HCT116 (cell line): ENCODE measurements at regions not wholly inside any gene's neighbourhood (a gene's known extent, or its start where the extent isn't known, plus 50 kb on each side); places are given as distances from the start of the nearest gene placed in this dataset.

ENCODE experiments used
- ATAC-seq: fragments of 200-7000 bp; cut with Tn5 transposase; 2 replicates; pipeline ENCODE4 v1.9.1; 2020; ENCODE audit warnings: mild to moderate bottlenecking, moderate library complexity
- BruUV-seq: library from RNA; stranded (reverse); fragments of 400-500 nt; replicated peaks from 2 replicates; lab custom pipeline; 2021; lab: Mats Ljungman, UMichigan
- CTCF ChIA-PET: fragments of 300-600 bp; sonication (Branson Sonifier 250); formaldehyde crosslinking; loops from one replicate; lab custom pipeline; 2021; ENCODE audit warnings: antibody characterized with exemption; lab: Charles Lee
- POLR2A ChIA-PET: fragments of 300-600, 350-600 bp; sonication (Branson Sonifier 250); formaldehyde crosslinking; loops from one replicate; lab custom pipeline; 2021; ENCODE audit warnings: antibody characterized with exemption; lab: Charles Lee
- RAD21 ChIA-PET, 2 experiments: fragments of 300-600 bp; sonication (Branson Sonifier 250); formaldehyde crosslinking; loops; one replicate each; lab custom pipeline; 2023; ENCODE audit warnings: low total read pairs in 2 of 2; ENCODE audit not compliant: uncharacterized antibody in 2 of 2, unreplicated experiment in 2 of 2, low non-redundant PET in 1 of 2; lab: Charles Lee
- DNase-seq: peaks from one replicate; pipeline ENCODE4 v3.0.0-alpha.2; 2010; ENCODE audit warnings: low read depth, low spot score
- H2AFZ ChIP-seq: fragments of 200-600 bp; shearing (Covaris generic), sonication (generic); 2 replicates; pipeline ENCODE4 v1.6.1; 2017; ENCODE audit warnings: low read depth, mixed run types, mixed read lengths, antibody characterized with exemption, low read length; ENCODE audit not compliant: poor library complexity, severe bottlenecking
- H3K27ac ChIP-seq: 2 replicates; pipeline ENCODE4 v1.5.1; 2012; ENCODE audit warnings: low read depth, low read length
- H3K27me3 ChIP-seq: fragments of 200-600 bp; sonication (generic); 2 replicates; pipeline ENCODE4 v1.6.1; 2016; ENCODE audit warnings: mixed run types, low read length, mixed read lengths; ENCODE audit not compliant: insufficient read depth
- H3K36me3 ChIP-seq, 2 experiments: fragments of 200-500 bp in 1 of 2; fragments of 200-600 bp in 1 of 2; sonication (Bioruptor generic) in 1 of 2; sonication (generic) in 1 of 2; 2 replicates each; pipeline versions ENCODE4 v1.5.1 to v1.6.1; 2014 to 2016; ENCODE audit warnings: low read length in 2 of 2, inconsistent platforms in 1 of 2, mixed read lengths in 1 of 2, mixed run types in 1 of 2; ENCODE audit not compliant: insufficient read depth in 2 of 2, control insufficient read depth in 1 of 2
- H3K4me1 ChIP-seq, 2 experiments: fragments of 200-600 bp in 1 of 2; sonication (generic) in 1 of 2; 2 replicates each; pipeline versions ENCODE4 v1.5.1 to v1.6.1; 2012 to 2017; ENCODE audit warnings: low read length in 2 of 2, inconsistent platforms in 1 of 2, mild to moderate bottlenecking in 1 of 2, mixed read lengths in 1 of 2, mixed run types in 1 of 2, moderate library complexity in 1 of 2; ENCODE audit not compliant: insufficient read depth in 2 of 2, control insufficient read depth in 1 of 2
- H3K4me2 ChIP-seq: fragments of 200-600 bp; sonication (generic); 2 replicates; pipeline ENCODE4 v1.6.1; 2017; ENCODE audit warnings: mixed run types, low read length, mixed read lengths
- H3K4me3 ChIP-seq, 2 experiments: fragments of 200-600 bp in 1 of 2; sonication (generic) in 1 of 2; replicated peaks in 1 of 2; 2 replicates each; pipeline ENCODE4 v1.5.1; 2011 to 2016; ENCODE audit warnings: low read length in 2 of 2, control low read depth in 1 of 2, low read depth in 1 of 2, mild to moderate bottlenecking in 1 of 2, mixed read lengths in 1 of 2, mixed run types in 1 of 2
- H3K79me2 ChIP-seq: fragments of 200-600 bp; sonication (generic); 2 replicates; pipeline ENCODE4 v1.6.1; 2017; ENCODE audit warnings: mild to moderate bottlenecking, mixed run types, low read length, moderate library complexity, mixed read lengths; ENCODE audit not compliant: insufficient read depth
- H3K9ac ChIP-seq: fragments of 200-600 bp; sonication (generic); 2 replicates; pipeline ENCODE4 v1.6.1; 2016; ENCODE audit warnings: low read length, mixed read lengths
- H3K9me2 ChIP-seq: fragments of 200-600 bp; sonication (generic), shearing (Covaris generic); 2 replicates; pipeline ENCODE4 v1.6.1; 2017; ENCODE audit warnings: mixed run types, mild to moderate bottlenecking, moderate library complexity; ENCODE audit not compliant: insufficient read depth
- H3K9me3 ChIP-seq, 2 experiments: fragments of 200-500 bp in 1 of 2; fragments of 200-600 bp in 1 of 2; sonication (Bioruptor generic) in 1 of 2; sonication (generic) in 1 of 2; 2 replicates each; pipeline ENCODE4 v1.6.1; 2014 to 2017; ENCODE audit warnings: low read length in 2 of 2, mixed read lengths in 2 of 2, inconsistent platforms in 1 of 2, low read depth in 1 of 2, mild to moderate bottlenecking in 1 of 2, mixed run types in 1 of 2, moderate library complexity in 1 of 2; ENCODE audit not compliant: control insufficient read depth in 1 of 2, insufficient read depth in 1 of 2
- H4K20me1 ChIP-seq: fragments of 200-600 bp; sonication (generic), shearing (Covaris generic); 2 replicates; pipeline ENCODE4 v1.6.1; 2017; ENCODE audit warnings: mixed run types, mild to moderate bottlenecking, moderate library complexity; ENCODE audit not compliant: insufficient read depth
- CEBPB ChIP-seq: IDR thresholded peaks from 2 replicates; pipeline ENCODE4 v1.6.1; 2012; ENCODE audit warnings: low read depth
- EGR1 ChIP-seq: IDR thresholded peaks from 2 replicates; pipeline ENCODE4 v1.6.1; 2012; ENCODE audit warnings: low read depth
- ELF1 ChIP-seq: IDR thresholded peaks from 2 replicates; pipeline ENCODE4 v1.6.1; 2012; ENCODE audit warnings: low read depth, borderline replicate concordance
- EZH2 ChIP-seq: fragments of 200-600 bp; sonication (generic); IDR thresholded peaks from 2 replicates; pipeline ENCODE4 v1.6.1; 2017; ENCODE audit warnings: antibody characterized with exemption, mixed run types
- EZH2phosphoT487 ChIP-seq: fragments of 200-600 bp; IDR thresholded peaks from 2 replicates; pipeline ENCODE4 v1.6.1; 2018; ENCODE audit warnings: antibody characterized with exemption, borderline replicate concordance
- JUND ChIP-seq: IDR thresholded peaks from 2 replicates; pipeline ENCODE4 v1.6.1; 2012
- POLR2A ChIP-seq: IDR thresholded peaks from 2 replicates; pipeline ENCODE4 v1.7.0; 2011; ENCODE audit warnings: borderline replicate concordance; ENCODE audit not compliant: insufficient read depth, insufficient read length; ENCODE audit errors: extremely low read depth
- POLR2AphosphoS5 ChIP-seq: IDR thresholded peaks from 2 replicates; pipeline ENCODE4 v1.6.1; 2011; ENCODE audit warnings: mild to moderate bottlenecking, low read depth, low read length, moderate library complexity
- RAD21 ChIP-seq: IDR thresholded peaks from 2 replicates; pipeline ENCODE4 v1.6.1; 2012; ENCODE audit warnings: low read depth, mild to moderate bottlenecking
- SIN3A ChIP-seq: IDR thresholded peaks from 2 replicates; pipeline ENCODE4 v1.6.1; 2012; ENCODE audit warnings: low read depth
- SP1 ChIP-seq: IDR thresholded peaks from 2 replicates; pipeline ENCODE4 v1.6.1; 2012; ENCODE audit warnings: low read depth
- SRF ChIP-seq: IDR thresholded peaks from 2 replicates; pipeline ENCODE4 v1.6.1; 2012; ENCODE audit warnings: low read depth
- TCF7L2 ChIP-seq: IDR thresholded peaks from 2 replicates; pipeline ENCODE4 v1.7.0; 2011; ENCODE audit warnings: borderline replicate concordance, inconsistent platforms; ENCODE audit not compliant: insufficient read depth, insufficient read length; ENCODE audit errors: extremely low read depth
- YY1 ChIP-seq: IDR thresholded peaks from 2 replicates; pipeline ENCODE4 v1.6.1; 2011; ENCODE audit warnings: low read length, low read depth, moderate library complexity, mild to moderate bottlenecking; ENCODE audit not compliant: insufficient replicate concordance; ENCODE audit errors: extremely low read depth
- ZFX ChIP-seq: fragments of 450-650 bp; IDR thresholded peaks from 2 replicates; pipeline ENCODE4 v1.6.1; 2017
- ZNF274 ChIP-seq: fragments of 200-500 bp; sonication (Bioruptor generic); IDR thresholded peaks from 2 replicates; pipeline ENCODE4 v1.6.1; 2014; ENCODE audit warnings: mild to moderate bottlenecking, low read depth, low read length, inconsistent platforms
- intact Hi-C: fragments of 100-400 bp; cut with micrococcal nuclease; formaldehyde crosslinking; loops from 2 replicates; pipeline ENCODE4 v1.10.0; 2022
- TF ChIP-seq, protein P1 (sequence below), 3 experiments: fragments of 200-600 bp in 1 of 3; sonication (generic) in 1 of 3; IDR thresholded peaks in 2 of 3; conservative IDR thresholded peaks in 1 of 3; 2 replicates each; pipeline ENCODE4 v1.5.1; 2012 to 2017; ENCODE audit warnings: low read depth in 2 of 3, low read length in 2 of 3, antibody characterized with exemption in 1 of 3, borderline replicate concordance in 1 of 3, control low read depth in 1 of 3, mild to moderate bottlenecking in 1 of 3, mixed read lengths in 1 of 3, mixed run types in 1 of 3, moderate library complexity in 1 of 3; ENCODE audit not compliant: insufficient read depth in 1 of 3
- TF ChIP-seq, protein P2 (sequence below): IDR thresholded peaks from 2 replicates; pipeline ENCODE4 v1.6.1; 2012
- TF ChIP-seq, protein P3 (sequence below): IDR thresholded peaks from 2 replicates; pipeline ENCODE4 v1.6.1; 2012
- TF ChIP-seq, protein P4 (sequence below): IDR thresholded peaks from 2 replicates; pipeline ENCODE4 v1.6.1; 2012; ENCODE audit warnings: low read depth

DNA sequence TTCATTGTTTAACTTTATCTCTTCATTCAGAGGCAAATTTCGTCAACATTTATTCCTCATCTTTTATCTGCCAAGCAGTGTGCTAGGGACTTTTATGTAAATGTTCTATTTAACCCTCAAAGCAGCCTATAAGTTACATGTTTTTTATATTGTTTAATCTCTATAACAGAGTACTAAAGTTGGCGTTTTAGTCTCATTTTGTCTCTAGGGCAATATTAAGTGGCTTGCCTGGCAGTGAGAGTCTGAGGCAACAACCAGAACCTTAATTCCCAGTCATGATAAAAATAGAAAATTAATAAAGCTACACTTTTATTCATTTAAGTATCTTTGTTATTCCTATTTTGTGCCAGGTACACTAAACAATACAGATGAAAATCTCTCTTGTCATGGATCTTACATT, 994.3 kb upstream of the ADGRL2 start (continued):
- TF ChIP-seq ZNF274 = no peak

DNA sequence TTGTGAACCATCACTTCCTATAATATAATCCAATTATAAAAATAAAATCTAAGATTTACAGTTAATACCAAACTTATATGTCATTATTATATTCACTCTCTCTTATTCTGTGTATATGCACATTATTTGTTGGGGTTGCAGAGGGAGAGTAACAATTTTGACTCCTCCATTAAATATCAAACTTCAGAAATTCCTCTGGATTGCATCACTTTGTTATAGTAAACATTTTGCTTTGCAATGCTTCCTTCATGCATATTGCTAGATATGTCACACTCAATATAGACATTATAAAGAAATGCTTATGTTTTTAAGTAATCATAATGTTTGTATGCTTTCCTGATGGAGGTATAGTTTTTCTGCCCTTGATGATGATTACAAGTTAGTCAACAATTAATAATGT, 999.0 kb upstream of the ADGRL2 start:
- Histone ChIP-seq H3K4me3 (no peak overlapping the region), H3K4me1 (no peaks in the 10 kb centered on the region), H3K36me3 (no peaks in the 10 kb centered on the region), H3K9ac (no peak overlapping the region), H2AFZ (no peak overlapping the region), H3K9me3 (no peaks in the 10 kb centered on the region), H3K79me2 (no peaks in the 10 kb centered on the region), H3K27me3 (no peaks in the 10 kb centered on the region), H3K4me2 (no peak overlapping the region), H3K27ac (no peak overlapping the region), H4K20me1 (no peaks in the 10 kb centered on the region), H3K9me2 (no peaks in the 10 kb centered on the region)
- DNase-seq = no peak
- TF ChIP-seq ELF1 (no peak), ZFX (no peak), ZNF274 (no peak), YY1 (no peak), POLR2A (no peak), JUND (no peak), SIN3A (no peak), EGR1 (no peak), EZH2phosphoT487 (no peak), SP1 (no peak), EZH2 (no peak), RAD21 (no peak), SRF (no peak), POLR2AphosphoS5 (no peak), TCF7L2 (no peak), CEBPB (no peak)
- TF ChIP-seq, protein P1, sequence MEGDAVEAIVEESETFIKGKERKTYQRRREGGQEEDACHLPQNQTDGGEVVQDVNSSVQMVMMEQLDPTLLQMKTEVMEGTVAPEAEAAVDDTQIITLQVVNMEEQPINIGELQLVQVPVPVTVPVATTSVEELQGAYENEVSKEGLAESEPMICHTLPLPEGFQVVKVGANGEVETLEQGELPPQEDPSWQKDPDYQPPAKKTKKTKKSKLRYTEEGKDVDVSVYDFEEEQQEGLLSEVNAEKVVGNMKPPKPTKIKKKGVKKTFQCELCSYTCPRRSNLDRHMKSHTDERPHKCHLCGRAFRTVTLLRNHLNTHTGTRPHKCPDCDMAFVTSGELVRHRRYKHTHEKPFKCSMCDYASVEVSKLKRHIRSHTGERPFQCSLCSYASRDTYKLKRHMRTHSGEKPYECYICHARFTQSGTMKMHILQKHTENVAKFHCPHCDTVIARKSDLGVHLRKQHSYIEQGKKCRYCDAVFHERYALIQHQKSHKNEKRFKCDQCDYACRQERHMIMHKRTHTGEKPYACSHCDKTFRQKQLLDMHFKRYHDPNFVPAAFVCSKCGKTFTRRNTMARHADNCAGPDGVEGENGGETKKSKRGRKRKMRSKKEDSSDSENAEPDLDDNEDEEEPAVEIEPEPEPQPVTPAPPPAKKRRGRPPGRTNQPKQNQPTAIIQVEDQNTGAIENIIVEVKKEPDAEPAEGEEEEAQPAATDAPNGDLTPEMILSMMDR (IDR thresholded peaks at IDR 0.05 in 2 of 3, conservative IDR thresholded peaks at IDR 0.05 in 1 of 3; ENCODE audit: borderline replicate concordance in 1 of 3, insufficient read depth in 1 of 3, low read depth in 2 of 3, low read length in 2 of 3) = no peak
- TF ChIP-seq, protein P2, sequence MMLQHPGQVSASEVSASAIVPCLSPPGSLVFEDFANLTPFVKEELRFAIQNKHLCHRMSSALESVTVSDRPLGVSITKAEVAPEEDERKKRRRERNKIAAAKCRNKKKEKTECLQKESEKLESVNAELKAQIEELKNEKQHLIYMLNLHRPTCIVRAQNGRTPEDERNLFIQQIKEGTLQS = no peak
- TF ChIP-seq, protein P3, sequence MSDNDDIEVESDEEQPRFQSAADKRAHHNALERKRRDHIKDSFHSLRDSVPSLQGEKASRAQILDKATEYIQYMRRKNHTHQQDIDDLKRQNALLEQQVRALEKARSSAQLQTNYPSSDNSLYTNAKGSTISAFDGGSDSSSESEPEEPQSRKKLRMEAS = no peak
- TF ChIP-seq, protein P4, sequence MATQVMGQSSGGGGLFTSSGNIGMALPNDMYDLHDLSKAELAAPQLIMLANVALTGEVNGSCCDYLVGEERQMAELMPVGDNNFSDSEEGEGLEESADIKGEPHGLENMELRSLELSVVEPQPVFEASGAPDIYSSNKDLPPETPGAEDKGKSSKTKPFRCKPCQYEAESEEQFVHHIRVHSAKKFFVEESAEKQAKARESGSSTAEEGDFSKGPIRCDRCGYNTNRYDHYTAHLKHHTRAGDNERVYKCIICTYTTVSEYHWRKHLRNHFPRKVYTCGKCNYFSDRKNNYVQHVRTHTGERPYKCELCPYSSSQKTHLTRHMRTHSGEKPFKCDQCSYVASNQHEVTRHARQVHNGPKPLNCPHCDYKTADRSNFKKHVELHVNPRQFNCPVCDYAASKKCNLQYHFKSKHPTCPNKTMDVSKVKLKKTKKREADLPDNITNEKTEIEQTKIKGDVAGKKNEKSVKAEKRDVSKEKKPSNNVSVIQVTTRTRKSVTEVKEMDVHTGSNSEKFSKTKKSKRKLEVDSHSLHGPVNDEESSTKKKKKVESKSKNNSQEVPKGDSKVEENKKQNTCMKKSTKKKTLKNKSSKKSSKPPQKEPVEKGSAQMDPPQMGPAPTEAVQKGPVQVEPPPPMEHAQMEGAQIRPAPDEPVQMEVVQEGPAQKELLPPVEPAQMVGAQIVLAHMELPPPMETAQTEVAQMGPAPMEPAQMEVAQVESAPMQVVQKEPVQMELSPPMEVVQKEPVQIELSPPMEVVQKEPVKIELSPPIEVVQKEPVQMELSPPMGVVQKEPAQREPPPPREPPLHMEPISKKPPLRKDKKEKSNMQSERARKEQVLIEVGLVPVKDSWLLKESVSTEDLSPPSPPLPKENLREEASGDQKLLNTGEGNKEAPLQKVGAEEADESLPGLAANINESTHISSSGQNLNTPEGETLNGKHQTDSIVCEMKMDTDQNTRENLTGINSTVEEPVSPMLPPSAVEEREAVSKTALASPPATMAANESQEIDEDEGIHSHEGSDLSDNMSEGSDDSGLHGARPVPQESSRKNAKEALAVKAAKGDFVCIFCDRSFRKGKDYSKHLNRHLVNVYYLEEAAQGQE = no peak
- ChIA-PET POLR2A (no interaction called here), RAD21 (no interaction called here), CTCF (no interaction called here)
- intact Hi-C loops = no loop called here
- no peak for ATAC-seq
- BruUV-seq = no TSS peak
